HG03159 (cell line): ENCODE measurements at regions not wholly inside any gene's neighbourhood (a gene's known extent, or its start where the extent isn't known, plus 50 kb on each side); places are given as distances from the start of the nearest gene placed in this dataset.

ENCODE experiments used
- ATAC-seq: cut with Tn5 transposase; IDR thresholded peaks from one replicate; pipeline ENCODE4 v1.9.1; 2021; ENCODE audit warnings: mild to moderate bottlenecking, moderate library complexity; ENCODE audit not compliant: unreplicated experiment

DNA sequence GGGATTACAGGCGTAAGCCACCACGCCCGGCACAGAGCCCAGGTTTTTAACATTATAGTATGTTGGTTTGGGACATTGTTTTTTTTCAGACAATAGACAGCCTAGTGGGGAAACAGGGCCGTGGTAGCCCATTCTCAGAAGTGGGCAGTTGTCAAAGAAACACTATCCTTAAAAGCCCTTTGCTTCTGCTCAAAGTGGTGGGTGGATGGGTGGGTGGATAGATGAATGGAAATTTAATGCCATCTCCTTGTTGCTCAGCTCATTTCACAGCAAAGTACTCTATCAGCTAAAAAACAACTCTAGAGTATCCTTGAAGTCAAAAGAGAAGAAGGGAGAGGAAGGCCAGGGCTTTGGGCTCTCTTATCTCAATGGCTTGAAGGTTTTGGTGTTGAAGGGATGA is 137.8 kb downstream of the RRAGC start:
- ATAC-seq, result no peak

- no peak for ATAC-seq
These were observed 139.7 kb downstream of the RRAGC start for GRCh38 chr1:38719880-38720279.

- no peak for ATAC-seq
These were observed 141.5 kb downstream of the RRAGC start for GRCh38 chr1:38718031-38718430.

- ATAC-seq, result no peak
These were observed 143.3 kb downstream of the RRAGC start for GRCh38 chr1:38716229-38716628.

GRCh38 chr1:38715415-38715814 is 144.2 kb downstream of the RRAGC start:
- no peak for ATAC-seq

DNA sequence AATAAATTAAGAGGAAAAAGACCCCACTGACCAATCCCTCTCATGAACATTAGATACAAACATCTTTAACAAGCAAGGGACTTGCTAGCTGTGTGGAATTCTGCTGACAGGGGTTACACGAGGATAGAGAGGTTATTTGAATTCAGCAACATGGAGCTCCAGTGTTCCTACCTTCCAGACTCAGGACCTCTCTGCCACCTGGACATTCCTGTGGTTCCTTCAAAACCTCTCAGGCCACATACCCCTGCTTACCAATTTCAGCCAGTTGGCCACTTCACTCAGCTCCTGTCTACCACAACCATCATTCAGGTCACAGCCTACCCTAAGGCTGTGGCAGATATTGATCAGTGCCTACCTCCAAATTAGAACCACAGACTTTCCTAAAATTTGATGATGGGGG is 147.5 kb downstream of the RRAGC start:
- no peak for ATAC-seq

- ATAC-seq, result no peak
These were observed 150.8 kb downstream of the RRAGC start for GRCh38 chr1:38708701-38709258.

- ATAC-seq, result no peak
These were observed 158.5 kb downstream of the RRAGC start for GRCh38 chr1:38701088-38701487.

DNA sequence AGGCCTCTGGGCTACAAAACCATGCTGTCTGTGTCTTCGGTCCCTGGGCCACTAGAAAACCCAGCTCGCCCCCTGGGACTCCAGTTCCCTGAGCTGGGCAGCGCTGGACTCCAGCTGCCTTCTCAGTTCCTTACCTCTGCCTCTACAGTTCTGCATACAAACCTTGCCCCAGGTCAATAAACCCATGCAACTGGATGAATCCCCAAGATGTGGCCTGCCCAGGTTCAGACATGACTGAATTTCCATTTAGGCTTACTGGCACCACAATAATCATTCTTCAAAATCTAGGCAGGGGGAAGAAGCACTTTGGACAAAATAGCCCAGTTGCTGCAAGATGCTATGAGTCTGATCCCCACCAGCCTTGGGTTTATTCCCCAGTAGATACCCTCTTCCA is 159.5 kb downstream of the RRAGC start:
- ATAC-seq, result no peak

DNA sequence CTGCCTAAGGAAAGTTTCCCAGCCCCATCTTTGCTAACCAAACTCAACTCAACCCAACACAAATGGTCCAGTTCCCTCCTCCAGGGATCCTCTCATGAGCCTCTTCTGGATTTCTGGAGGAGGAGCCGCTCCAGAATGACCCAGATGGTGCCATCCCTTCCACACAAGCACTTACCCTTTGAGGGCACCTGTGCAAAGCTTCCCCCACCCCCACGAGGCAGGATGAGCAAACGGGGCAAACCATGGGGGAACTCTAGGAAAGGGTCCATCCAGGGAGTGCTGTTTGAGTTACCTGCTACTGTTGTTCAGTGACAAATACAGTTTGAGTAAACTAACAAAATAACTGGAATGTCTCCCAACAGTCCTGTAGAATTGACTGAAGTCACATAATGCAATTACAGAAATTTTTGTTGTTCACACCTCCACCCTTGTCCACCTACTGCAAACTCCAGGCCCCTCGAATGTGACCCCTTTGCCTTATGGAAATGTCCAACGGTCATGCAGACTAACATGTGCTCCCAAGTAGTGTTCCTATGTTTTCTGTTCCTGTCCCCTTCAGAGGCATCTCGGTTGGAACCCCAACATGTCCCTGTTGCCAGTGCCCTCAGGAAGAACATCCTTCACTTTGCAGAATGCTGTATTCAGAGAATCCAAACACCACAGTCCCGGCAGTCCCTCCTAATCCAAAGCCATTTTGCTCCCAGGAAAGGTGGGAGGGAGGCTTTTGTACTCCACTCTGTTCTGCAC is 160.1 kb downstream of the RRAGC start:
- no peak for ATAC-seq

GRCh38 chr1:38697387-38697786 is 162.2 kb downstream of the RRAGC start:
- ATAC-seq, result no peak

DNA sequence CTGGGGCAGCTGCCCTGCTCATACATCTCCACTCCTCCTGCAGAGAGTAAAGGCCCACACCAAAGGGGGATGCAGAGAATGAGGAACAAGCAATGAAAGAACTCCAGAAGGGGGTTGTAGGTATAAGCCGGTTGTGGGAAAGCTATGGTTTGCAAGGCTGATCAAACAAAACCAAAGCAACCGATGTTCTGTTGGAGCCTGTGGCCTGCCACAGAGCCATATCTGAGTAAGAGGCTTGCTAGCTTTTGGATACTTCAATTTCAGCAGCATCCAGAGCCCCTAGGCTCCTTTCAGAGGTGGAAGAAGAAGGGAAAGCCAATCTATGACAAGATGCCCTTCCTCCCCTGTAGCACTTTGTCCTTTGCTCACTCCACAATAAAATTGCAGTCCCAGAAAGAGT is 163.2 kb downstream of the RRAGC start:
- ATAC-seq, result no peak

DNA sequence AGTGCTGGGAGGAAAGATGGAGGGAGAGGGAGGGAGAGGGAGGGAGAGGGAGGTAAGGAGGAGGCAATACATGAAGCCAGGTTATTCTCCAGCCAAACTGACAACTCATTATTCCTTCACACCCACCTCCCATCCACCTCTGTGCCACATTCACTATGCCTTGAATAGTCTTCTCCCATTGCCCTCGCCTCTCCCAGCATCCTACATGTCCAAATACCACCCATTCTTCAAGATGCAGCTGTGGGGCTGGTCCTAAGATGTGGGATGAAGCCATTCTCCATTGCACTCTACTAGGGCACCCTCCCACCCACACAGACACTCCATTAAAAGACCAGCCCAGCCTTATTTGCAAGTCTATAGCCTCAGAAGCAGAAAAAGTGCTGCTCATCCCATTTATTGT is 165.8 kb downstream of the RRAGC start:
- ATAC-seq, result no peak

DNA sequence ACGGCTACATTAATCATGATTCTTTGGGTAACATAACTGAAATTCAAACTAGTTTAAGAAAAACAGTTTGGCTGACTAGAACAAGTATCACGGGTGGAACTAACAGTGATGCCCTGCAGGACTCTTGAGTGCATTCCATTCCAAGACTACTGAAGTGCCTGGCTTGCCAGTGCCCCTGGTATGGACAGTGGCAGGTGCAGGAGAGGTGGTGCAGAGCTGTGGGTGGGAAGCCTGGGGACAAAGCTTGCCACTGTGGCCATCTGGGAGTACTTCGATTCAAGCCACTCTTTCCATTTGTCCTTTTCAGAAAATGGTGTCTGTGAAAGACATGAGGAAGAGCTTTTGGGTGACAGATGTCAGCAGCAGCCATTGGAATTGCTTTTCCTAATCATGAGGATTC is 166.5 kb downstream of the RRAGC start:
- no peak for ATAC-seq

DNA sequence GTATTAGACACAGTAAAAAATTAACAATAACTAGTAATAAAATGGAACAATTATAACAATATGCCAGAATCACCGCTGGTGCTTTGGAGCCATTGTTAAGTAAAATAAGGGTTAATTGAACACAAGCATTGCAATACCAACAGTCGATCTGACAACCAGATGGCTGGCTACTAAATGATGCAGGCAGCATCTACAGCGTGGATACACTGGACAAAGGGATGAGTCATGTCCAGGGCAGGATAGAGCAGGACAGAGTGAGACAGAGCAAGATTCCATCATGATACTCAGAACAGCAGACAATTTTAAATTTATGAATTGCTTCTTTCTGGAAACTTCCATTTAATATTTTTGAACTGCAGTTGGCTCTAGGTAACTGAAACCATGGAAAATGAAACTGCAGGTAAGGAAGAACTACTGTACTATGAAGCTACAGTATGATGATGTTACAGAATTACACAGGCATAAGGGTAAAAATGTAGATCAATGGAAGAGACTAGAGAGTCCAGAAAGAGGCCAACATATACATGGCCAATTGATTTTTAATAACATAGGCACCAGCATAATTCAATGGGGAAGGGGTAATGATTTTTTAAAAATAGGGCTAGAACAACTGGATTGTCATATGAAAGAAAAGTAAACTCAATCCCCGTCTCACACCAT is 168.7 kb downstream of the RRAGC start:
- ATAC-seq, result no peak

- ATAC-seq, result no peak
These were observed 172.7 kb downstream of the RRAGC start for GRCh38 chr1:38686927-38687255.

GRCh38 chr1:38686167-38686926 is 173.2 kb downstream of the RRAGC start:
- ATAC-seq, result no peak

DNA sequence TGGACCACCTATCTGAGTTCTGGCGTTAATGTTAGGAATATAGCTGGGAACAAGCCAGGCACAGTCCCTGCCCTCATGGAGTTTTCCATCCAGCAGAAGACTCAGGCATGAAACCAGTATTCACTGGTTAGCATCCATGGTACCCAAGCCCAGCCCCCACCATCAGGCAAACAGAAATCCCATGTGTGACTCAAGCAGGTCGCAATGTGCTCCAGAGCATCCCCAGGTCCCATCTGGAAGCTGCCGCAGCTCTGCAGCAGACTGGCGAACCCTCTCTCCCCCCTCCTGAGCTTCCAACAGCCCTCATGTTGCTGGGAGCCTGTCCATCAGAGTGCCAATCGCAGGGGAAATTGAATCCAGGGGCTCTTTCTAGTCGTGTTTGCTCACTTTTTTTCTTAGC is 174.2 kb downstream of the RRAGC start:
- no peak for ATAC-seq

DNA sequence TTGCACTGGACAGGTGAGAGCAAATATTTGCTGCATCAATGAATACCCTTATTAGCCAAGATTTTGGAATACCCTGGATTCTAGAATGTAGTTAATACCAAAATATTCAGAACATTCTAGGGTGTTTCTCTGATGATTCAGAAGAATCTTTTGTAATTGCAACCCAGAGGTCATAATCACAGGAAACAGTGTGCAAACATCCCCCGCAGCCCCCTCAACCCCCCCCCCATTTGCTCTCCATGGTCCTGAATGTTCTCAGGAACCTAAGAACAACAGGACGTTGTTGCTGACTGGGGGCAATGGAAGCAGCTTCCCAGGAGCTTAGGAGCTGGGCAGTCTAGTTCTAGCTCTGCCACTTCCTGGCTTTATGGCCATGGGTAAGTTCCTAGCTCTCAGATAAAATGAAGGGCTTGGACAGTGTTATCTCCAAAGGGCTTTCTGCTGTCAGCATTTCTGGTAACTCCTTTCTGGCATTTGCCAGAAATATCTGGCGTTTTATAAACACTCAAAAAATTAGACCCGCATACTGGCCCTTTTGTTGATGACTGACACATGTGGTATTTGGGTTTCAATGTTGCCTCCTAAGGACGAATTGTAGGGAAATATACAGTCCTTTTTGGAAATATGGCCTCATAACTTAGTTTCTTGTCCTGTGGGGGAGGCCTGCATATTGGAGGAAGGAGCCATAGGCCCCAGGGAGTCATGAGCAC is 178.6 kb downstream of the RRAGC start:
- no peak for ATAC-seq

GRCh38 chr1:38677756-38678155 is 181.8 kb downstream of the RRAGC start:
- ATAC-seq, result no peak

GRCh38 chr1:38677311-38677710 is 182.3 kb downstream of the RRAGC start:
- no peak for ATAC-seq
